Fibroblast of lung (primary cell): ENCODE measurements at regions not wholly inside any gene's neighbourhood (a gene's known extent, or its start where the extent isn't known, plus 50 kb on each side); places are given as distances from the start of the nearest gene placed in this dataset.

ENCODE experiments used
- DNase-seq, 2 donors: peaks; one replicate each; pipeline versions ENCODE4 v3.0.0 to v3.0.0-alpha.2; 2010; ENCODE audit warnings: low read depth in 2 of 2
- H2AFZ ChIP-seq: 2 replicates; pipeline ENCODE4 v1.5.1; 2012; ENCODE audit warnings: low read length, control low read depth, inconsistent platforms
- H3K27ac ChIP-seq: 2 replicates; pipeline ENCODE4 v1.5.1; 2011; ENCODE audit warnings: low read length, control low read depth; ENCODE audit not compliant: insufficient read depth
- H3K27me3 ChIP-seq: 2 replicates; pipeline ENCODE4 v1.5.1; 2011; ENCODE audit warnings: mild to moderate bottlenecking, low read length; ENCODE audit not compliant: control insufficient read depth, insufficient read depth
- H3K36me3 ChIP-seq: 2 replicates; pipeline ENCODE4 v1.5.1; 2011; ENCODE audit warnings: low read length; ENCODE audit not compliant: control insufficient read depth, insufficient read depth
- H3K4me1 ChIP-seq: 2 replicates; pipeline ENCODE4 v1.5.1; 2011; ENCODE audit warnings: low read length; ENCODE audit not compliant: control insufficient read depth, insufficient read depth; ENCODE audit errors: extremely low read depth
- H3K4me2 ChIP-seq: 2 replicates; pipeline ENCODE4 v1.5.1; 2011; ENCODE audit warnings: low read length, control low read depth; ENCODE audit not compliant: insufficient read depth; ENCODE audit errors: extremely low read depth
- H3K4me3 ChIP-seq, 4 experiments: fragments of 200-600 bp in 1 of 4; sonication (generic) in 1 of 4; replicated peaks in 1 of 4; 2 replicates each; pipeline ENCODE4 v1.5.1; 2011 to 2016; ENCODE audit warnings: low read length in 4 of 4, low read depth in 3 of 4, mild to moderate bottlenecking in 3 of 4, control low read depth in 2 of 4, inconsistent platforms in 1 of 4, mixed read lengths in 1 of 4; ENCODE audit not compliant: insufficient read depth in 1 of 4; ENCODE audit errors: control extremely low read depth in 1 of 4
- H3K79me2 ChIP-seq: 2 replicates; pipeline ENCODE4 v1.5.1; 2012; ENCODE audit warnings: mild to moderate bottlenecking, low read length, inconsistent platforms; ENCODE audit not compliant: control insufficient read depth, insufficient read depth
- H3K9ac ChIP-seq: 2 replicates; pipeline ENCODE4 v1.5.1; 2011; ENCODE audit warnings: mild to moderate bottlenecking, low read length, control low read depth; ENCODE audit not compliant: insufficient read depth
- H3K9me3 ChIP-seq: 2 replicates; pipeline ENCODE4 v1.5.1; 2012; ENCODE audit warnings: low read depth, low read length; ENCODE audit not compliant: control insufficient read depth, insufficient read depth
- H4K20me1 ChIP-seq: 2 replicates; pipeline ENCODE4 v1.5.1; 2011; ENCODE audit warnings: low read length; ENCODE audit not compliant: control insufficient read depth, insufficient read depth; ENCODE audit errors: extremely low read depth
- EZH2 ChIP-seq: IDR thresholded peaks from 2 replicates; pipeline ENCODE4 v1.5.1; 2012; ENCODE audit warnings: low read length, control low read depth, mild to moderate bottlenecking; ENCODE audit errors: missing control alignments
- TF ChIP-seq, protein P1 (sequence below), 2 donors: IDR thresholded peaks in 1 of 2; conservative IDR thresholded peaks in 1 of 2; 1 replicate in 1 of 2; 2 replicates in 1 of 2; pipeline ENCODE4 v1.5.1; 2011 to 2012; ENCODE audit warnings: low read length in 2 of 2, control low read depth in 1 of 2, inconsistent platforms in 1 of 2, low read depth in 1 of 2, mild to moderate bottlenecking in 1 of 2

DNA sequence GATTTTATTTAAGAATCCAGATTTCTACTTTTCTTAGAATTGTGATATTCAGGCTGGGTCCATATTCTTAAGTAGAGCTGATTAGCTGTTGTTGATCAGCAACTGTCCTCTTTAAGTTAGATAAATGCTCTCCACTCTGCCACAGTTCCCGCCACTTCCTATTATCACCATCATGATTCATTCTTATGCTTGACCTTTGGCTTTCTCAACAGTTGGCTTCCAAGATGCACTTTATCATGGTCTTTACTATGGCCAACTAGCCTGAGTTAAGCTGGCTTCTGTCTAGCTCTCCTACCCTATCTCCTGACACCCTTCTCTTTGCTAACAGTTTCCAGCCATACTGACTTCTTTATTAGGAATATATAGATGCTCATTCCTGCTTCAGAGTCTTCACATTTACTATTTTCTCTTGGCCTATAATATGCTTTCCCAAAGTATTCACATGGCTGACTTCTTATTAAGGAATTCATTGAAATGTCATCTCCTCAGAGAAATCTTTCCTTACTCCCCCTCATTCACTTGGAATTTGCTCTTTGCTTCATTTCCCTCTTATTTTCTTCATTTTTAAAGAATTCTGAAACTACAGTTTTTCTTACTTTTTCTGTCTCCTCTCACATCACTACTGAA lies 149.0 kb upstream of the IGF1 start:
- Histone ChIP-seq H3K4me2 (no peak overlapping the region), H3K79me2 (no peaks in the 10 kb centered on the region), H3K4me1 (peaks cover 2% of the 10 kb centered on the region), H3K9ac (no peak overlapping the region), H3K36me3 (no peaks in the 10 kb centered on the region), H3K4me3 (no peak overlapping the region), H3K27ac (no peak overlapping the region), H3K27me3 (no peaks in the 10 kb centered on the region), H2AFZ (no peak overlapping the region), H3K9me3 (no peaks in the 10 kb centered on the region), H4K20me1 (no peaks in the 10 kb centered on the region)
- TF ChIP-seq, protein P1, sequence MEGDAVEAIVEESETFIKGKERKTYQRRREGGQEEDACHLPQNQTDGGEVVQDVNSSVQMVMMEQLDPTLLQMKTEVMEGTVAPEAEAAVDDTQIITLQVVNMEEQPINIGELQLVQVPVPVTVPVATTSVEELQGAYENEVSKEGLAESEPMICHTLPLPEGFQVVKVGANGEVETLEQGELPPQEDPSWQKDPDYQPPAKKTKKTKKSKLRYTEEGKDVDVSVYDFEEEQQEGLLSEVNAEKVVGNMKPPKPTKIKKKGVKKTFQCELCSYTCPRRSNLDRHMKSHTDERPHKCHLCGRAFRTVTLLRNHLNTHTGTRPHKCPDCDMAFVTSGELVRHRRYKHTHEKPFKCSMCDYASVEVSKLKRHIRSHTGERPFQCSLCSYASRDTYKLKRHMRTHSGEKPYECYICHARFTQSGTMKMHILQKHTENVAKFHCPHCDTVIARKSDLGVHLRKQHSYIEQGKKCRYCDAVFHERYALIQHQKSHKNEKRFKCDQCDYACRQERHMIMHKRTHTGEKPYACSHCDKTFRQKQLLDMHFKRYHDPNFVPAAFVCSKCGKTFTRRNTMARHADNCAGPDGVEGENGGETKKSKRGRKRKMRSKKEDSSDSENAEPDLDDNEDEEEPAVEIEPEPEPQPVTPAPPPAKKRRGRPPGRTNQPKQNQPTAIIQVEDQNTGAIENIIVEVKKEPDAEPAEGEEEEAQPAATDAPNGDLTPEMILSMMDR (conservative IDR thresholded peaks at IDR 0.05 in 1 of 2, IDR thresholded peaks at IDR 0.05 in 1 of 2; ENCODE audit: low read depth in 1 of 2, low read length in 2 of 2): no peak
- TF ChIP-seq EZH2: no peak
- peak in 1 of 2 donors; percentile 33 for DNase-seq

DNA sequence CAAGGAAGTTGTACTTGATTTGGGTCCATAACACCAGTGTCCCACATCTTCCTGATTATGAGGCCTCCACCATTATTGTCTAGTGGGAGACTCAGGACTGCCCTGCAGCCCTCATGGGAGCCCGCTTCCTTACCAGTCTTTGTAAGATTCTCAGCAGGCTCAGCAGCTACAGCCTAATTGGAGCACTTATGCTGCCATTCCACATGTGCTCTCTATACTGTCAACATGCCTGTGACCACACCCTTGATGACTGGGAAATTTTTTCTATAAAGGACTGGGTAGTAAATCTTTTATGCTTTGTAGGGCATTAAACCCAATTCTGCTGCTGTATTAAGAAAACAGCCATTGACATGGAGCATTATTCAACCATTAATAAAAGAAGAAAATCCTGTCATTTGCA lies 145.5 kb upstream of the IGF1 start:
- Histone ChIP-seq H2AFZ (no peak overlapping the region), H3K9ac (no peak overlapping the region), H3K9me3 (no peaks in the 10 kb centered on the region), H3K4me3 (no peak overlapping the region), H3K4me1 (no peaks in the 10 kb centered on the region), H3K36me3 (no peaks in the 10 kb centered on the region), H3K27ac (no peak overlapping the region), H3K4me2 (no peak overlapping the region), H3K27me3 (no peaks in the 10 kb centered on the region), H3K79me2 (no peaks in the 10 kb centered on the region), H4K20me1 (no peaks in the 10 kb centered on the region)
- TF ChIP-seq, protein P1 (conservative IDR thresholded peaks at IDR 0.05 in 1 of 2, IDR thresholded peaks at IDR 0.05 in 1 of 2; ENCODE audit: low read depth in 1 of 2, low read length in 2 of 2): no peak
- no peak for TF ChIP-seq EZH2
- no peak for DNase-seq

DNA sequence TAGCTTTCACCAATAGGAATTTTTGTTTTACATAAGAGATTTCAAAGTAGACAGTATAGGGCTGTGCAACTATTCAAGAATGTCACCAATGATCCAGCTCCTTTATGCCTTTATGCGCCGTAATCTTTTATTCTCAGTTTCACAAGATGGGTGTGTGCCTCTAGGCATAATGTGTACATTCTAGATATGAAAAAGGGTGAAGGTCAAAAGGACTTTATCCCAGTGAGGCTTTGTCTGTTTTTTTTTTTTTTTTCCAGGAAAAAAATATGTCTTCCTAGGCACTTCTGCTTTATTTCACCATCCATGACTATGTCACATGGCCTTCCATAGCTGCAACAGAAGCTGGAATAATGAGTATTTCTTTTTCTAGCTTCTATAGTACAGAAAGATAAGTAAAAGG lies 142.3 kb upstream of the IGF1 start:
- no peaks in the 10 kb centered on the region for H3K9me3 ChIP-seq
- H3K27me3 ChIP-seq: no peaks in the 10 kb centered on the region
- no peak for DNase-seq
- H3K36me3 ChIP-seq: no peaks in the 10 kb centered on the region
- no peak overlapping the region for H3K9ac ChIP-seq
- TF ChIP-seq EZH2: no peak
- TF ChIP-seq, protein P1 (conservative IDR thresholded peaks at IDR 0.05 in 1 of 2, IDR thresholded peaks at IDR 0.05 in 1 of 2; ENCODE audit: low read depth in 1 of 2, low read length in 2 of 2): no peak
- no peak overlapping the region for H3K4me3 ChIP-seq
- H3K79me2 ChIP-seq: no peaks in the 10 kb centered on the region
- no peak overlapping the region for H2AFZ ChIP-seq
- H4K20me1 ChIP-seq: no peaks in the 10 kb centered on the region
- no peak overlapping the region for H3K4me2 ChIP-seq
- H3K27ac ChIP-seq: no peak overlapping the region
- no peaks in the 10 kb centered on the region for H3K4me1 ChIP-seq
